ENCODE measurements at regions not wholly inside any gene's neighbourhood (a gene's known extent, or its start where the extent isn't known, plus 50 kb on each side); places are given as distances from the start of the nearest gene placed in this dataset.

- CTCF ChIA-PET = no interaction called here
- Histone ChIP-seq H3K4me1 (ENCODE audit: control insufficient read depth, insufficient read depth, low read length) (no peaks in the 10 kb centered on the region), H3K27ac (ENCODE audit: extremely low read depth, low read depth, low read length) (no peak overlapping the region), H3K9me3 (ENCODE audit: control insufficient read depth, insufficient read depth, low read depth, low read length) (no peaks in the 10 kb centered on the region), H3K4me3 (ENCODE audit: low read depth, low read length) (no peak overlapping the region), H3K36me3 (ENCODE audit: control insufficient read depth in 2 of 2, insufficient read depth in 1 of 2, low read length in 2 of 2) (no peaks in the 10 kb centered on the region)
- POLR2A ChIA-PET = no interaction called here
- TF ChIP-seq ZNF830 (tag by site-specific recombination; IDR thresholded peaks at IDR 0.05; ENCODE audit: low read depth) = no peak
- no peak for TF ChIP-seq ZNF837 (tag by site-specific recombination; IDR thresholded peaks at IDR 0.05)
- TF ChIP-seq, protein P1, sequence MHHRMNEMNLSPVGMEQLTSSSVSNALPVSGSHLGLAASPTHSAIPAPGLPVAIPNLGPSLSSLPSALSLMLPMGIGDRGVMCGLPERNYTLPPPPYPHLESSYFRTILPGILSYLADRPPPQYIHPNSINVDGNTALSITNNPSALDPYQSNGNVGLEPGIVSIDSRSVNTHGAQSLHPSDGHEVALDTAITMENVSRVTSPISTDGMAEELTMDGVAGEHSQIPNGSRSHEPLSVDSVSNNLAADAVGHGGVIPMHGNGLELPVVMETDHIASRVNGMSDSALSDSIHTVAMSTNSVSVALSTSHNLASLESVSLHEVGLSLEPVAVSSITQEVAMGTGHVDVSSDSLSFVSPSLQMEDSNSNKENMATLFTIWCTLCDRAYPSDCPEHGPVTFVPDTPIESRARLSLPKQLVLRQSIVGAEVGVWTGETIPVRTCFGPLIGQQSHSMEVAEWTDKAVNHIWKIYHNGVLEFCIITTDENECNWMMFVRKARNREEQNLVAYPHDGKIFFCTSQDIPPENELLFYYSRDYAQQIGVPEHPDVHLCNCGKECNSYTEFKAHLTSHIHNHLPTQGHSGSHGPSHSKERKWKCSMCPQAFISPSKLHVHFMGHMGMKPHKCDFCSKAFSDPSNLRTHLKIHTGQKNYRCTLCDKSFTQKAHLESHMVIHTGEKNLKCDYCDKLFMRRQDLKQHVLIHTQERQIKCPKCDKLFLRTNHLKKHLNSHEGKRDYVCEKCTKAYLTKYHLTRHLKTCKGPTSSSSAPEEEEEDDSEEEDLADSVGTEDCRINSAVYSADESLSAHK (tag by site-specific recombination; IDR thresholded peaks at IDR 0.05) = no peak
These were observed 834.0 kb downstream of the DSC3 start for GRCh38 chr18:30208546-30208945.

DNA sequence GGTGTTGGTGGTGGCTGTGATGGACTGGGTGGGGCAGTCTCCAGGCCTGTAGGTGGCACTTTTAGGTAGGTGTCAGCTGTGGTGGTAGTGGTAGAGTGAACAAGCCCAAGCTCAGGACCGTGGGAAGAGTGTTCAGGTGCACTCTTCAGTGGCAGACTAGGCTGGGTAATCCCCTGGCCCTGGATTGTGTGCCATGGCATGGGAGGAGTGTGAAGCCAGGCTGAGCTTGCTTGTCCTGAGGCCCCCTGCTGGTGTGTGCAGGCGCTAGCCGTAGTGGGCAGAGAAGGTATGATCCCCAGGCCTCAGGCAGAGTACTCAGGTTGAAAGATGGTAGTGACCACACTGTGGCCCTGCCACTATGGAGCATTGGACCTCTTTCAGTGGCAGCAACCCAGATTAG is 850.3 kb downstream of the DSC3 start:
- CTCF ChIA-PET = no interaction called here

DNA sequence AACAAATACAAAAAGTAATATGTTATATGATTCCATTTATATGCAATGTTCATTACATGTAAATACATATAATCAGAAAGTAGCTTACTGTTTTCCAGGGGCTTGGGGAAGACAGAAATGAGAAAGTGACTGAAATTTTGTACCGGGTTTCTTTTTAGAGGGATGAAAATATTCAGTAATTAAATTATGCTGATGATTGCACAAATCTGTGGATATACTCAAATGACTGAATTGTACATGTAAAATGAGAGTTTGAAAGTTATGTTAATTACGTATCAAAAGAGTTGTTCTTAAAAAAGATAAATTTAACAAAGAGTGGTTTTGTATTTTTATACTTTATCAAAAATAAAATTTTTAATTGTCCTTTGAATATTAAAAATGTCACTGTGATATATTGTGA is 856.3 kb downstream of the DSC3 start:
- CTCF ChIA-PET = no interaction called here
- no peak for TF ChIP-seq ZNF433 (tag by site-specific recombination; IDR thresholded peaks at IDR 0.05; ENCODE audit: low read depth)
- TF ChIP-seq, protein P2, sequence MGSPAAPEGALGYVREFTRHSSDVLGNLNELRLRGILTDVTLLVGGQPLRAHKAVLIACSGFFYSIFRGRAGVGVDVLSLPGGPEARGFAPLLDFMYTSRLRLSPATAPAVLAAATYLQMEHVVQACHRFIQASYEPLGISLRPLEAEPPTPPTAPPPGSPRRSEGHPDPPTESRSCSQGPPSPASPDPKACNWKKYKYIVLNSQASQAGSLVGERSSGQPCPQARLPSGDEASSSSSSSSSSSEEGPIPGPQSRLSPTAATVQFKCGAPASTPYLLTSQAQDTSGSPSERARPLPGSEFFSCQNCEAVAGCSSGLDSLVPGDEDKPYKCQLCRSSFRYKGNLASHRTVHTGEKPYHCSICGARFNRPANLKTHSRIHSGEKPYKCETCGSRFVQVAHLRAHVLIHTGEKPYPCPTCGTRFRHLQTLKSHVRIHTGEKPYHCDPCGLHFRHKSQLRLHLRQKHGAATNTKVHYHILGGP (tag by site-specific recombination; IDR thresholded peaks at IDR 0.05) = no peak
- TF ChIP-seq MEIS1 (CRISPR knock-in tag; IDR thresholded peaks at IDR 0.05; ENCODE audit: borderline replicate concordance) = no peak
- no peak for TF ChIP-seq ZNF274 (IDR thresholded peaks at IDR 0.05; ENCODE audit: low read length)
- TF ChIP-seq ZNF274 (tag by site-specific recombination; IDR thresholded peaks at IDR 0.05; ENCODE audit: borderline replicate concordance) = no peak
- TF ChIP-seq ZNF626 (tag by site-specific recombination; IDR thresholded peaks at IDR 0.05) = no peak
- TF ChIP-seq ZNF707 (tag by site-specific recombination; IDR thresholded peaks at IDR 0.05) = no peak
- TF ChIP-seq PRDM6 (tag by site-specific recombination; IDR thresholded peaks at IDR 0.05) = no peak
- TF ChIP-seq ZNF239 (tag by site-specific recombination; IDR thresholded peaks at IDR 0.05) = no peak
- TF ChIP-seq SCRT1 (tag by site-specific recombination; IDR thresholded peaks at IDR 0.05; ENCODE audit: borderline replicate concordance) = no peak
- TF ChIP-seq GLIS2 (tag by site-specific recombination; IDR thresholded peaks at IDR 0.05) = no peak
- no peak for TF ChIP-seq ZNF654 (tag by site-specific recombination; IDR thresholded peaks at IDR 0.05; ENCODE audit: low read depth)
- no peak for TF ChIP-seq ZBTB48 (tag by site-specific recombination; IDR thresholded peaks at IDR 0.05)
- no peak for TF ChIP-seq ZNF423 (tag by site-specific recombination; IDR thresholded peaks at IDR 0.05)
- TF ChIP-seq ZNF202 (tag by site-specific recombination; IDR thresholded peaks at IDR 0.05; ENCODE audit: borderline replicate concordance) = no peak
- no peak for TF ChIP-seq ZNF324 (tag by site-specific recombination; IDR thresholded peaks at IDR 0.05)

More for the DNA sequence above, 850.3 kb downstream of the DSC3 start:
- no peak overlapping the region for H3K4me3 ChIP-seq (ENCODE audit: low read depth, low read length)
- no peak overlapping the region for H3K27ac ChIP-seq (ENCODE audit: extremely low read depth, low read depth, low read length)
- H3K9me3 ChIP-seq (ENCODE audit: control insufficient read depth, insufficient read depth, low read depth, low read length) = no peaks in the 10 kb centered on the region
- H3K4me1 ChIP-seq (ENCODE audit: control insufficient read depth, insufficient read depth, low read length) = no peaks in the 10 kb centered on the region
- TF ChIP-seq MYNN (tag by site-specific recombination; IDR thresholded peaks at IDR 0.05; ENCODE audit: borderline replicate concordance) (no peak), ZNF266 (tag by site-specific recombination; IDR thresholded peaks at IDR 0.05; ENCODE audit: low read depth) (no peak), TCF7L2 (IDR thresholded peaks at IDR 0.05; ENCODE audit: borderline replicate concordance, low read depth, low read length) (no peak), ZNF16 (tag by site-specific recombination; IDR thresholded peaks at IDR 0.05; ENCODE audit: low read depth) (no peak), ZBTB49 (tag by site-specific recombination; IDR thresholded peaks at IDR 0.05; ENCODE audit: low read depth) (no peak), ZNF785 (tag by site-specific recombination; IDR thresholded peaks at IDR 0.05) (no peak), ZSCAN16 (tag by site-specific recombination; IDR thresholded peaks at IDR 0.05) (no peak), ZNF555 (tag by site-specific recombination; conservative IDR thresholded peaks at IDR 0.05) (no peak), ZNF473 (tag by site-specific recombination; IDR thresholded peaks at IDR 0.05) (no peak), ZNF2 (tag by site-specific recombination; IDR thresholded peaks at IDR 0.05) (no peak), ZNF174 (tag by site-specific recombination; IDR thresholded peaks at IDR 0.05) (no peak)
- H3K36me3 ChIP-seq (ENCODE audit: control insufficient read depth in 2 of 2, insufficient read depth in 1 of 2, low read length in 2 of 2) = no peaks in the 10 kb centered on the region
- POLR2A ChIA-PET = no interaction called here

More for the DNA sequence above, 856.3 kb downstream of the DSC3 start:
- Histone ChIP-seq H3K27ac (ENCODE audit: extremely low read depth, low read depth, low read length) (no peak overlapping the region), H3K9me3 (ENCODE audit: control insufficient read depth, insufficient read depth, low read depth, low read length) (no peaks in the 10 kb centered on the region), H3K36me3 (ENCODE audit: control insufficient read depth in 2 of 2, insufficient read depth in 1 of 2, low read length in 2 of 2) (no peaks in the 10 kb centered on the region), H3K4me3 (ENCODE audit: low read depth, low read length) (no peak overlapping the region), H3K4me1 (ENCODE audit: control insufficient read depth, insufficient read depth, low read length) (no peaks in the 10 kb centered on the region)
- POLR2A ChIA-PET = no interaction called here
